H1 (cell line): ENCODE measurements at regions not wholly inside any gene's neighbourhood (a gene's known extent, or its start where the extent isn't known, plus 50 kb on each side); places are given as distances from the start of the nearest gene placed in this dataset.
"Not testable (repeated sequence)": the region's sequence is repeated elsewhere in the genome, so short reads cannot be mapped to it uniquely, and the experiment has no call there.

Experiments
- BCL11A ChIP-seq, 2 experiments: IDR thresholded peaks; one replicate each; pipeline ENCODE4 v1.6.1; 2011; ENCODE audit warnings: low read depth in 2 of 2, low read length in 2 of 2, mild to moderate bottlenecking in 2 of 2
- CTBP2 ChIP-seq: IDR thresholded peaks from 2 replicates; pipeline ENCODE4 v1.7.0; 2011; ENCODE audit warnings: borderline replicate concordance, mild to moderate bottlenecking, moderate library complexity, mixed read lengths, low read length; ENCODE audit not compliant: insufficient read depth, insufficient read length
- EP300 ChIP-seq, 2 experiments: IDR thresholded peaks; 1 replicate in 1 of 2; 2 replicates in 1 of 2; pipeline ENCODE4 v1.6.1; 2011 to 2012; ENCODE audit warnings: low read depth in 2 of 2, low read length in 2 of 2, mild to moderate bottlenecking in 2 of 2, borderline replicate concordance in 1 of 2, inconsistent platforms in 1 of 2, moderate library complexity in 1 of 2
- EZH2 ChIP-seq: fragments of 200-600 bp; sonication (generic); IDR thresholded peaks from 2 replicates; pipeline ENCODE4 v1.7.1; 2012; ENCODE audit warnings: low read depth, mild to moderate bottlenecking, moderate library complexity, low read length, inconsistent platforms; ENCODE audit not compliant: severe bottlenecking
- GABPA ChIP-seq: IDR thresholded peaks from 2 replicates; pipeline ENCODE4 v1.6.1; 2011; ENCODE audit warnings: mild to moderate bottlenecking, low read length, moderate library complexity, borderline replicate concordance; ENCODE audit not compliant: insufficient read depth
- JUND ChIP-seq: IDR thresholded peaks from 2 replicates; pipeline ENCODE4 v1.6.1; 2011; ENCODE audit warnings: mild to moderate bottlenecking, improper control_type of control experiment, low read length
- MAX ChIP-seq: IDR thresholded peaks from 2 replicates; pipeline ENCODE4 v1.6.1; 2012; ENCODE audit warnings: inconsistent platforms
- POLR2A ChIP-seq, 2 experiments: IDR thresholded peaks; 1 replicate in 1 of 2; 2 replicates in 1 of 2; pipeline ENCODE4 v1.6.1; 2011; ENCODE audit warnings: low read depth in 2 of 2, low read length in 2 of 2, mild to moderate bottlenecking in 2 of 2; ENCODE audit errors: control extremely low read depth in 1 of 2
- POLR2AphosphoS5 ChIP-seq: IDR thresholded peaks from 2 replicates; pipeline ENCODE4 v1.6.1; 2011; ENCODE audit warnings: low read depth, low read length
- POU5F1 ChIP-seq: IDR thresholded peaks from 2 replicates; pipeline ENCODE4 v1.6.1; 2011; ENCODE audit warnings: low read depth, mild to moderate bottlenecking, low read length, moderate library complexity
- RNF2 ChIP-seq: fragments of 200-900, 300-1000 bp; sonication (generic); IDR thresholded peaks from 2 replicates; pipeline ENCODE4 v1.7.1; 2016; ENCODE audit warnings: borderline replicate concordance, low read depth, mild to moderate bottlenecking, antibody characterized with exemption, low read length; ENCODE audit not compliant: poor library complexity, severe bottlenecking; ENCODE audit errors: missing control alignments
- TAF1 ChIP-seq: IDR thresholded peaks from 2 replicates; pipeline ENCODE4 v1.6.1; 2011; ENCODE audit warnings: mild to moderate bottlenecking, low read depth, low read length
- TF ChIP-seq, protein P1 (sequence below), 3 experiments: IDR thresholded peaks; 1 replicate in 2 of 3; 2 replicates in 1 of 3; pipeline versions ENCODE4 v1.5.1 to v1.6.1; 2011; ENCODE audit warnings: low read length in 3 of 3, mild to moderate bottlenecking in 3 of 3, inconsistent platforms in 2 of 3, low read depth in 1 of 3, moderate library complexity in 1 of 3; ENCODE audit not compliant: insufficient read depth in 1 of 3; ENCODE audit errors: control extremely low read depth in 1 of 3

- TF ChIP-seq EP300 (IDR thresholded peaks at IDR 0.05; ENCODE audit: borderline replicate concordance in 1 of 2, low read depth in 2 of 2, low read length in 2 of 2); POLR2A (IDR thresholded peaks at IDR 0.05; ENCODE audit: control extremely low read depth in 1 of 2, low read depth in 2 of 2, low read length in 2 of 2); GABPA; TAF1; EZH2; BCL11A (IDR thresholded peaks at IDR 0.05; ENCODE audit: low read depth in 2 of 2, low read length in 2 of 2); POLR2AphosphoS5; MAX; RNF2; CTBP2; POU5F1; JUND: not testable (repeated sequence)
- TF ChIP-seq, protein P1, sequence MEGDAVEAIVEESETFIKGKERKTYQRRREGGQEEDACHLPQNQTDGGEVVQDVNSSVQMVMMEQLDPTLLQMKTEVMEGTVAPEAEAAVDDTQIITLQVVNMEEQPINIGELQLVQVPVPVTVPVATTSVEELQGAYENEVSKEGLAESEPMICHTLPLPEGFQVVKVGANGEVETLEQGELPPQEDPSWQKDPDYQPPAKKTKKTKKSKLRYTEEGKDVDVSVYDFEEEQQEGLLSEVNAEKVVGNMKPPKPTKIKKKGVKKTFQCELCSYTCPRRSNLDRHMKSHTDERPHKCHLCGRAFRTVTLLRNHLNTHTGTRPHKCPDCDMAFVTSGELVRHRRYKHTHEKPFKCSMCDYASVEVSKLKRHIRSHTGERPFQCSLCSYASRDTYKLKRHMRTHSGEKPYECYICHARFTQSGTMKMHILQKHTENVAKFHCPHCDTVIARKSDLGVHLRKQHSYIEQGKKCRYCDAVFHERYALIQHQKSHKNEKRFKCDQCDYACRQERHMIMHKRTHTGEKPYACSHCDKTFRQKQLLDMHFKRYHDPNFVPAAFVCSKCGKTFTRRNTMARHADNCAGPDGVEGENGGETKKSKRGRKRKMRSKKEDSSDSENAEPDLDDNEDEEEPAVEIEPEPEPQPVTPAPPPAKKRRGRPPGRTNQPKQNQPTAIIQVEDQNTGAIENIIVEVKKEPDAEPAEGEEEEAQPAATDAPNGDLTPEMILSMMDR (IDR thresholded peaks at IDR 0.05; ENCODE audit: control extremely low read depth in 1 of 3, insufficient read depth in 1 of 3, low read depth in 1 of 3, low read length in 3 of 3): not testable (repeated sequence)
Measured at GRCh38 chr16:80243303-80243702, 297.5 kb upstream of the DYNLRB2 start.
